Choroid plexus epithelial cell (primary cell): ENCODE measurements at regions not wholly inside any gene's neighbourhood (a gene's known extent, or its start where the extent isn't known, plus 50 kb on each side); places are given as distances from the start of the nearest gene placed in this dataset.

Experiments
- DNase-seq: peaks from one replicate; pipeline ENCODE4 v3.0.0-alpha.2; 2010; ENCODE audit warnings: low read depth
- H3K4me3 ChIP-seq: 2 replicates; pipeline ENCODE4 v1.5.1; 2011; ENCODE audit warnings: low read depth, mild to moderate bottlenecking, control low read depth, low read length, moderate library complexity
- CTCF ChIP-seq: conservative IDR thresholded peaks from 2 replicates; pipeline ENCODE4 v1.5.1; 2011; ENCODE audit warnings: low read depth, mild to moderate bottlenecking, control low read depth, inconsistent platforms, low read length, moderate library complexity

GRCh38 chr5:174607205-174607604, 117.2 kb upstream of the MSX2 start:
- no peak for TF ChIP-seq CTCF
- no peak for DNase-seq
- no peak overlapping the region for H3K4me3 ChIP-seq

GRCh38 chr5:174607916-174608315, 116.5 kb upstream of the MSX2 start:
- TF ChIP-seq CTCF, result no peak
- no peak overlapping the region for H3K4me3 ChIP-seq
- DNase-seq, result no peak

GRCh38 chr5:174608631-174609097, 115.7 kb upstream of the MSX2 start:
- no peak for DNase-seq
- no peak overlapping the region for H3K4me3 ChIP-seq
- no peak for TF ChIP-seq CTCF

GRCh38 chr5:174609116-174609515, 115.3 kb upstream of the MSX2 start:
- H3K4me3 ChIP-seq, result no peak overlapping the region
- TF ChIP-seq CTCF, result no peak
- no peak for DNase-seq

GRCh38 chr5:174610968-174611367, 113.4 kb upstream of the MSX2 start:
- no peak overlapping the region for H3K4me3 ChIP-seq
- DNase-seq, result peak; percentile 29
- no peak for TF ChIP-seq CTCF

GRCh38 chr5:174612686-174613085, 111.7 kb upstream of the MSX2 start:
- TF ChIP-seq CTCF, result no peak
- DNase-seq, result no peak
- no peak overlapping the region for H3K4me3 ChIP-seq

GRCh38 chr5:174614500-174615135, 109.8 kb upstream of the MSX2 start:
- no peak for TF ChIP-seq CTCF
- no peak for DNase-seq
- no peak overlapping the region for H3K4me3 ChIP-seq
